RWPE2 (cell line): ENCODE measurements at regions not wholly inside any gene's neighbourhood (a gene's known extent, or its start where the extent isn't known, plus 50 kb on each side); places are given as distances from the start of the nearest gene placed in this dataset.

Experiments
- ATAC-seq: fragments of 200-7000 bp; cut with Tn5 transposase; 3 replicates; pipeline ENCODE4 v1.9.1; 2021; ENCODE audit warnings: low read depth
- DNase-seq: peaks from one replicate; pipeline ENCODE4 v3.0.0-alpha.2; 2020; ENCODE audit warnings: low spot score
- H3K27ac ChIP-seq: fragments of 450-650 bp; 2 replicates; pipeline ENCODE4 v1.5.1; 2017; ENCODE audit warnings: mild to moderate bottlenecking; ENCODE audit not compliant: poor library complexity, severe bottlenecking
- H3K27me3 ChIP-seq: fragments of 250-450 bp; sonication (Bioruptor Pico); 2 replicates; pipeline ENCODE4 v1.5.1; 2021; ENCODE audit warnings: mild to moderate bottlenecking, moderate library complexity; ENCODE audit not compliant: insufficient read depth, poor library complexity, severe bottlenecking
- H3K36me3 ChIP-seq: fragments of 250-450 bp; sonication (Bioruptor Pico); 2 replicates; pipeline ENCODE4 v1.5.1; 2020; ENCODE audit warnings: low read depth, mild to moderate bottlenecking, moderate library complexity
- H3K4me1 ChIP-seq: fragments of 250-450 bp; sonication (Bioruptor Pico); 2 replicates; pipeline ENCODE4 v1.5.1; 2021; ENCODE audit warnings: mild to moderate bottlenecking, moderate library complexity; ENCODE audit not compliant: insufficient read depth, poor library complexity, severe bottlenecking
- H3K4me3 ChIP-seq: fragments of 250-450 bp; sonication (Bioruptor Pico); 2 replicates; pipeline ENCODE4 v1.5.1; 2021; ENCODE audit warnings: mild to moderate bottlenecking, moderate library complexity; ENCODE audit not compliant: severe bottlenecking
- H3K9me3 ChIP-seq: fragments of 250-450 bp; sonication (Bioruptor Pico); 2 replicates; pipeline ENCODE4 v1.5.1; 2021; ENCODE audit warnings: mild to moderate bottlenecking, moderate library complexity; ENCODE audit not compliant: severe bottlenecking
- TF ChIP-seq, protein P1 (sequence below): fragments of 450-650 bp; IDR thresholded peaks from one replicate; pipeline ENCODE4 v1.5.1; 2017; ENCODE audit warnings: mild to moderate bottlenecking, moderate library complexity; ENCODE audit not compliant: poor library complexity, severe bottlenecking

DNA sequence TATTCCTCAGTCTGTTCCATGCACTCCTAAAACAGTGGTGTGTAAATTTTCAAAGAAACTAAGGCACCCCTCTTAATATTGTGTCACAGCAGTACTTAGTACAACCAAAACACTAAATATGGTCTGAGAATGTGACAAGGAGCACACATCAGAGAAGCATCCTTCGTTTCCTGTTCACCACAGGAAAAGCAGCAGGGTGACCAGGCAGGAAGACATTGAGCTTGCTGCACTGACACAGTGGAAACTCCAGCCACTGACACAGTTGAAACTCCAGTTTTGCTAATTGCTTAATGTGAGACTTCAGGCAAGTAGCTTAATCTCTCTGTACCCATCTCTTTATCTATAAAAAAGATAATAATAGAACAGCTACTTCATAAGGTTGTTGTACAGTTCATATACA is 353.0 kb upstream of the RORA start:
- H3K27ac ChIP-seq: no peak overlapping the region
- no peaks in the 10 kb centered on the region for H3K36me3 ChIP-seq
- no peak overlapping the region for H3K4me3 ChIP-seq
- TF ChIP-seq, protein P1, sequence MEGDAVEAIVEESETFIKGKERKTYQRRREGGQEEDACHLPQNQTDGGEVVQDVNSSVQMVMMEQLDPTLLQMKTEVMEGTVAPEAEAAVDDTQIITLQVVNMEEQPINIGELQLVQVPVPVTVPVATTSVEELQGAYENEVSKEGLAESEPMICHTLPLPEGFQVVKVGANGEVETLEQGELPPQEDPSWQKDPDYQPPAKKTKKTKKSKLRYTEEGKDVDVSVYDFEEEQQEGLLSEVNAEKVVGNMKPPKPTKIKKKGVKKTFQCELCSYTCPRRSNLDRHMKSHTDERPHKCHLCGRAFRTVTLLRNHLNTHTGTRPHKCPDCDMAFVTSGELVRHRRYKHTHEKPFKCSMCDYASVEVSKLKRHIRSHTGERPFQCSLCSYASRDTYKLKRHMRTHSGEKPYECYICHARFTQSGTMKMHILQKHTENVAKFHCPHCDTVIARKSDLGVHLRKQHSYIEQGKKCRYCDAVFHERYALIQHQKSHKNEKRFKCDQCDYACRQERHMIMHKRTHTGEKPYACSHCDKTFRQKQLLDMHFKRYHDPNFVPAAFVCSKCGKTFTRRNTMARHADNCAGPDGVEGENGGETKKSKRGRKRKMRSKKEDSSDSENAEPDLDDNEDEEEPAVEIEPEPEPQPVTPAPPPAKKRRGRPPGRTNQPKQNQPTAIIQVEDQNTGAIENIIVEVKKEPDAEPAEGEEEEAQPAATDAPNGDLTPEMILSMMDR: no peak
- ATAC-seq (no peak), DNase-seq (no peak)
- no peaks in the 10 kb centered on the region for H3K4me1 ChIP-seq
- H3K27me3 ChIP-seq: no peaks in the 10 kb centered on the region
- no peaks in the 10 kb centered on the region for H3K9me3 ChIP-seq

- no peaks in the 10 kb centered on the region for H3K9me3 ChIP-seq
- H3K27me3 ChIP-seq: peaks cover 13% of the 10 kb centered on the region
- ATAC-seq: no peak
- no peak overlapping the region for H3K4me3 ChIP-seq
- no peak for DNase-seq
- TF ChIP-seq, protein P1: no peak
- no peak overlapping the region for H3K27ac ChIP-seq
- no peaks in the 10 kb centered on the region for H3K4me1 ChIP-seq
- no peaks in the 10 kb centered on the region for H3K36me3 ChIP-seq
These were observed 346.5 kb upstream of the RORA start for GRCh38 chr15:61575597-61575996.

DNA sequence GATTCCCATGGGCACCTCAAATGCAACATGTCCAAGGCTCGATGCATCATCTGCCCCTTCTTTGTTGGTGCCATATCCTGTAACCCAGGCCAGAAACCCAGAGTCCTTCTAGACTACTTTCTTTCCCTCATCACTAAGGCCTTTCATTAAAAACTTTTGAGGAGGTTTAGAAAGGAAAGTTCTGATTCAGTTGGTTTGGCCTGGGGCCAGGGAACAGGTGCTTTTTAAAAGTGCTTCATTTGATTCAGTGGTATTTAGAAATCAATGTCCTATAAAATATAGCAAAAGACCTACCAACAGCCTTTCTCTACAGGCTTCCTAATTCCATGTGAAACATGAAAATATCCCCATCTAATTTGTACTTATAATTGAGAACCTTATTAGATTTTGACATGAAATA is 341.9 kb upstream of the RORA start:
- no peaks in the 10 kb centered on the region for H3K4me1 ChIP-seq
- H3K27ac ChIP-seq: no peak overlapping the region
- TF ChIP-seq, protein P1: no peak
- no peaks in the 10 kb centered on the region for H3K9me3 ChIP-seq
- no peak overlapping the region for H3K4me3 ChIP-seq
- DNase-seq (no peak), ATAC-seq (no peak)
- peaks cover 13% of the 10 kb centered on the region for H3K27me3 ChIP-seq
- H3K36me3 ChIP-seq: no peaks in the 10 kb centered on the region

- Histone ChIP-seq H3K36me3 (no peaks in the 10 kb centered on the region), H3K4me3 (no peak overlapping the region), H3K27ac (no peak overlapping the region), H3K27me3 (peaks cover 8% of the 10 kb centered on the region), H3K4me1 (no peaks in the 10 kb centered on the region), H3K9me3 (no peaks in the 10 kb centered on the region)
- no peak for ATAC-seq
- DNase-seq: no peak
- TF ChIP-seq, protein P1: no peak
These were observed 335.7 kb upstream of the RORA start for GRCh38 chr15:61564785-61565184.

DNA sequence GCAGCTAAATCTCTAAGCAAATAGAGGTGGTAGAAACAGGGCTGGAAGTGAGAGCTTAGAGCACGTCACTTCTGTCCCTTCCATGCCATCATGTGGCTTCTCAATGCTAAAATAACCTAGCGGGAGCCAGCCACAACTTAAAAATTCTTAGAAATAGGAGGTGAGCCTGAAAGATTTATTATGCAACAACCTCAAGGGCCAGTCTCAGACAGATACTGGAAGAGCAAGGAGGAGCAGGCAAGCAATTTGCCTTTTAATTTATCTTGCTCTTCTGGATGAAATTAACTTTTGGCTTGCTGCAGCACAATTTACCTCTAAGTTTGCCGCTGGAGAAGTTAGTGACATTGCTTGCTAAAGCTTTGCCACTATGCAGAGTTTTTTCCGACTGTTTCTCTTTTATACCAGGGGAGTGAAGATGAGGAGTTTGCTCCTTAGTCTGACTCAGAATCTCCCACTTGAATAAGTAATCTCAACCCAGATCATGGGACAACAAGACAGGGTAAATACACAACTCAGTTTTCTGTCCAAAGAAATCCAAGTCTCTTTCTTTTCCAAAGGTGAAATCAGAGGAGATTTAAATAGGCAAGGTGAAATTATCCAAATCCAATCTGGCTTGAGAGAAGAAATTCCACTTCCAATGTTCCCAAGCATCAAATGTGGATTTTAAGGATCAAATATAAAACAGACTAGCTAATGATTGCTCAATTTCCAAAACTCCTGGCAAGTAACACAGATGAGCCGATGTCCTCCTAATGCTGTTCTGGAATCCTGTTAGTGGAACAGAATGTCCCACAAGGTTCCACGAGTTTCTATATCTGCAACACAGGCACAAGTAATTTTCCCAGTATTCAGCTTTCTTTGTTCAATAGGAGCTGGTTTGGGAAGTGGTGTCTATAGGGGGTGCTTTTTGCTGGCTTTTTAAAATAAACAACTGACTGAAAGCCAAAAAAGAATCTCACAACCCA is 329.4 kb upstream of the RORA start:
- no peak for ATAC-seq
- no peaks in the 10 kb centered on the region for H3K36me3 ChIP-seq

More for the DNA sequence above, 329.4 kb upstream of the RORA start:
- no peak overlapping the region for H3K4me3 ChIP-seq
- TF ChIP-seq, protein P1: no peak
- H3K4me1 ChIP-seq: peaks cover 7% of the 10 kb centered on the region
- H3K27me3 ChIP-seq: no peaks in the 10 kb centered on the region
- no peaks in the 10 kb centered on the region for H3K9me3 ChIP-seq
- no peak overlapping the region for H3K27ac ChIP-seq
- DNase-seq: no peak
